IMR-90 (cell line): ENCODE measurements at regions not wholly inside any gene's neighbourhood (a gene's known extent, or its start where the extent isn't known, plus 50 kb on each side); places are given as distances from the start of the nearest gene placed in this dataset.

Experiments
- ATAC-seq: fragments of 200-7000 bp; cut with Tn5 transposase; 2 replicates; pipeline ENCODE4 v1.9.1; 2020; ENCODE audit warnings: low read depth, mild to moderate bottlenecking, moderate library complexity
- BruUV-seq: library from RNA; stranded (reverse); fragments of 400-500 nt; replicated peaks from 2 replicates; lab custom pipeline; 2021; lab: Mats Ljungman, UMichigan
- CTCF ChIA-PET: fragments of 300-600 bp; formaldehyde crosslinking; extraction: SDS; loops from one replicate; lab custom pipeline; 2021; ENCODE audit warnings: antibody characterized with exemption; lab: Yijun Ruan, JAX
- POLR2A ChIA-PET: fragments of 300-600 bp; sonication (Branson Sonifier 250); formaldehyde crosslinking; loops from one replicate; lab custom pipeline; 2022; ENCODE audit warnings: antibody characterized with exemption; ENCODE audit not compliant: unreplicated experiment; lab: Charles Lee
- DNase-seq: peaks from one replicate; pipeline ENCODE4 v3.0.0; 2013
- H2AFZ ChIP-seq: replicated peaks from 2 replicates; pipeline ENCODE3; 2013; ENCODE audit warnings: low read length, mild to moderate bottlenecking; ENCODE audit not compliant: poor library complexity
- H2AK5ac ChIP-seq: 2 replicates; pipeline ENCODE4 v1.6.1; 2013; ENCODE audit warnings: low read depth, low read length, inconsistent platforms
- H2AK9ac ChIP-seq: replicated peaks from 2 replicates; pipeline ENCODE3; 2013; ENCODE audit warnings: mild to moderate bottlenecking, low read depth, low read length, moderate library complexity; ENCODE audit not compliant: poor library complexity
- H2BK120ac ChIP-seq: 2 replicates; pipeline ENCODE4 v1.6.1; 2013; ENCODE audit warnings: low read depth, low read length, inconsistent platforms
- H2BK15ac ChIP-seq: 3 replicates; pipeline ENCODE4 v1.6.1; 2013; ENCODE audit warnings: low read depth, low read length, inconsistent platforms
- H2BK20ac ChIP-seq: 2 replicates; pipeline ENCODE4 v1.6.1; 2013; ENCODE audit warnings: low read depth, mild to moderate bottlenecking, inconsistent platforms, low read length, moderate library complexity
- H2BK5ac ChIP-seq: 2 replicates; pipeline ENCODE4 v1.6.1; 2013; ENCODE audit warnings: mild to moderate bottlenecking, low read depth, low read length, inconsistent platforms; ENCODE audit not compliant: poor library complexity, severe bottlenecking
- H3K14ac ChIP-seq: replicated peaks from 2 replicates; pipeline ENCODE4 v1.6.1; 2013; ENCODE audit warnings: low read depth, low read length, inconsistent platforms
- H3K18ac ChIP-seq: 2 replicates; pipeline ENCODE4 v1.6.1; 2013; ENCODE audit warnings: low read depth, low read length, control low read depth
- H3K23ac ChIP-seq: 2 replicates; pipeline ENCODE4 v1.6.1; 2013; ENCODE audit warnings: low read depth, low read length, inconsistent platforms
- H3K27ac ChIP-seq: 2 replicates; pipeline ENCODE4 v1.5.1; 2013; ENCODE audit warnings: mild to moderate bottlenecking, control low read depth, low read length; ENCODE audit not compliant: insufficient read depth
- H3K27me3 ChIP-seq: 2 replicates; pipeline ENCODE4 v1.6.1; 2013; ENCODE audit warnings: low read length; ENCODE audit not compliant: control insufficient read depth, insufficient read depth
- H3K36me3 ChIP-seq: 2 replicates; pipeline ENCODE4 v1.6.1; 2013; ENCODE audit warnings: low read length, mixed read lengths; ENCODE audit not compliant: control insufficient read depth, insufficient read depth
- H3K4ac ChIP-seq: 2 replicates; pipeline ENCODE4 v1.6.1; 2013; ENCODE audit warnings: low read depth, low read length, inconsistent platforms
- H3K4me1 ChIP-seq: 2 replicates; pipeline ENCODE4 v1.6.1; 2013; ENCODE audit warnings: low read length, mixed read lengths; ENCODE audit not compliant: control insufficient read depth, insufficient read depth
- H3K4me2 ChIP-seq: 2 replicates; pipeline ENCODE4 v1.6.1; 2013; ENCODE audit warnings: low read depth, mild to moderate bottlenecking, control low read depth, low read length, moderate library complexity
- H3K4me3 ChIP-seq: 2 replicates; pipeline ENCODE4 v1.5.1; 2013; ENCODE audit warnings: low read depth, mild to moderate bottlenecking, control low read depth, low read length, moderate library complexity; ENCODE audit not compliant: insufficient read depth
- H3K56ac ChIP-seq: 2 replicates; pipeline ENCODE4 v1.6.1; 2013; ENCODE audit warnings: low read length, inconsistent platforms; ENCODE audit not compliant: insufficient read depth; ENCODE audit errors: extremely low read depth
- H3K79me1 ChIP-seq, 2 experiments: 2 replicates each; pipeline ENCODE4 v1.6.1; 2013; ENCODE audit warnings: low read length in 2 of 2, inconsistent platforms in 1 of 2, low read depth in 1 of 2
- H3K9ac ChIP-seq: 2 replicates; pipeline ENCODE4 v1.6.1; 2013; ENCODE audit warnings: low read depth, low read length, control low read depth
- H3K9me1 ChIP-seq: 2 replicates; pipeline ENCODE4 v1.6.1; 2013; ENCODE audit warnings: low read length, inconsistent platforms; ENCODE audit not compliant: insufficient read depth
- H3K9me3 ChIP-seq: 2 replicates; pipeline ENCODE4 v1.6.1; 2013; ENCODE audit warnings: low read length; ENCODE audit not compliant: control insufficient read depth, insufficient read depth
- H4K20me1 ChIP-seq: 2 replicates; pipeline ENCODE4 v1.6.1; 2013; ENCODE audit warnings: low read length, inconsistent platforms; ENCODE audit not compliant: insufficient read depth
- H4K5ac ChIP-seq: 2 replicates; pipeline ENCODE4 v1.6.1; 2013; ENCODE audit warnings: mild to moderate bottlenecking, low read depth, low read length, control low read depth
- H4K8ac ChIP-seq, 2 experiments: 2 replicates each; pipeline ENCODE4 v1.6.1; 2013; ENCODE audit warnings: low read depth in 2 of 2, low read length in 2 of 2, control low read depth in 1 of 2, inconsistent platforms in 1 of 2
- H4K91ac ChIP-seq: 2 replicates; pipeline ENCODE4 v1.6.1; 2013; ENCODE audit warnings: low read depth, low read length, inconsistent platforms; ENCODE audit not compliant: insufficient read depth
- BHLHE40 ChIP-seq: fragments of 150-350 bp; IDR thresholded peaks from 2 replicates; pipeline ENCODE4 v1.6.1; 2016; ENCODE audit warnings: mild to moderate bottlenecking, low read depth, low read length
- CEBPB ChIP-seq: IDR thresholded peaks from 2 replicates; pipeline ENCODE4 v1.6.1; 2012; ENCODE audit warnings: low read depth, low read length, improper control_type of control experiment
- CHD1 ChIP-seq: IDR thresholded peaks from 2 replicates; pipeline ENCODE4 v1.6.1; 2012; ENCODE audit warnings: low read depth, low read length, improper control_type of control experiment
- CTCF ChIP-seq: conservative IDR thresholded peaks from 2 replicates; pipeline ENCODE4 v1.5.1; 2012; ENCODE audit warnings: mild to moderate bottlenecking, low read depth, low read length, improper control_type of control experiment
- FOS ChIP-seq: fragments of 150-350 bp; IDR thresholded peaks from 2 replicates; pipeline ENCODE4 v1.6.1; 2016; ENCODE audit warnings: low read depth, low read length
- MAFK ChIP-seq: IDR thresholded peaks from 2 replicates; pipeline ENCODE4 v1.6.1; 2012; ENCODE audit warnings: low read depth, low read length, improper control_type of control experiment
- MAZ ChIP-seq: IDR thresholded peaks from 2 replicates; pipeline ENCODE4 v1.6.1; 2012; ENCODE audit warnings: low read depth, mild to moderate bottlenecking, low read length, improper control_type of control experiment, moderate library complexity, borderline replicate concordance
- MXI1 ChIP-seq: IDR thresholded peaks from 2 replicates; pipeline ENCODE4 v1.6.1; 2012; ENCODE audit warnings: low read depth, mild to moderate bottlenecking, low read length, moderate library complexity, borderline replicate concordance
- NFE2L2 ChIP-seq: fragments of 150-350 bp; IDR thresholded peaks from 2 replicates; pipeline ENCODE4 v1.6.1; 2016; ENCODE audit warnings: low read depth, mild to moderate bottlenecking, low read length
- POLR2A ChIP-seq: IDR thresholded peaks from 2 replicates; pipeline ENCODE4 v1.6.1; 2012; ENCODE audit warnings: mild to moderate bottlenecking, low read depth, low read length
- RAD21 ChIP-seq: IDR thresholded peaks from 2 replicates; pipeline ENCODE4 v1.6.1; 2012; ENCODE audit warnings: low read length, improper control_type of control experiment
- RCOR1 ChIP-seq: IDR thresholded peaks from 2 replicates; pipeline ENCODE4 v1.6.1; 2012; ENCODE audit warnings: mild to moderate bottlenecking, low read length, improper control_type of control experiment; ENCODE audit not compliant: insufficient replicate concordance
- RFX5 ChIP-seq: IDR thresholded peaks from 2 replicates; pipeline ENCODE4 v1.8.0; 2012; ENCODE audit warnings: low read depth, mild to moderate bottlenecking, low read length, moderate library complexity
- USF2 ChIP-seq: fragments of 150-350 bp; IDR thresholded peaks from 2 replicates; pipeline ENCODE4 v1.6.1; 2017; ENCODE audit warnings: mild to moderate bottlenecking, antibody characterized with exemption, low read length, low read depth
- WGBS, 2 experiments: methylation state at CpG; one replicate each; pipeline versions ENCODE4 v1.1.5 to v1.1.7; 2013; ENCODE audit warnings: missing lambda C conversion rate in 2 of 2; ENCODE audit not compliant: insufficient read length in 1 of 2; ENCODE audit errors: extremely low coverage in 2 of 2; 5-methylcytosine and 5-hydroxymethylcytosine counted together
- dilution Hi-C: fragments of 300-500 bp; cut with HindIII; formaldehyde crosslinking; loops from one replicate; pipeline ENCODE4 v1.14.3; 2018; ENCODE audit warnings: low sequenced_read_pairs; ENCODE audit not compliant: unreplicated experiment
- in situ Hi-C: fragments of 300-500 bp; cut with MboI; formaldehyde crosslinking; loops from 3 replicates; pipeline ENCODE4 v1.14.3; 2019; ENCODE audit warnings: low sequenced_read_pairs, inconsistent platforms, mixed read lengths
- intact Hi-C: fragments of 100-400 bp; cut with micrococcal nuclease; formaldehyde crosslinking; loops from 2 replicates; pipeline ENCODE4 v1.10.0; 2022

- WGBS, 2 experiments = no CpG with 5 or more reads among the region's 1 CpG
- peaks cover 11% of the 10 kb centered on the region for H3K9me3 ChIP-seq
- CTCF ChIA-PET = interaction anchor here (0.8 kb wide), 1 partner anchor 88 kb away, joined by 3 read pairs; no protein-coding TSS in a partner anchor
Measured at GRCh38 chr7:131252976-131253375, 74.7 kb upstream of the MKLN1 start.

More at GRCh38 chr7:131252976-131253375, 74.7 kb upstream of the MKLN1 start:
- ATAC-seq (no peak), DNase-seq (no peak)
- Histone ChIP-seq H2BK5ac (no peak overlapping the region), H3K36me3 (no peaks in the 10 kb centered on the region), H2AK5ac (peak overlapping the region; percentile 29; the same call in 1 of the 2 replicates), H3K4me2 (no peak overlapping the region), H3K18ac (no peak overlapping the region), H3K4me3 (no peak overlapping the region), H4K91ac (no peak overlapping the region), H3K27me3 (no peaks in the 10 kb centered on the region), H2BK20ac (no peak overlapping the region), H3K4ac (no peak overlapping the region), H4K8ac (no peak overlapping the region), H3K9me1 (peaks cover 11% of the 10 kb centered on the region), H3K9ac (no peak overlapping the region), H3K23ac (no peak overlapping the region), H3K4me1 (peaks cover 13% of the 10 kb centered on the region), H2BK120ac (no peak overlapping the region), H4K20me1 (0 out of 2 replicates have a peak, but pooled peaks cover 4% of the 10 kb centered on the region), H3K14ac (no peak overlapping the region), H3K27ac (no peak overlapping the region), H4K5ac (no peak overlapping the region), H2AFZ (no peak overlapping the region), H3K56ac (no peak overlapping the region), H2BK15ac (no peak overlapping the region), H2AK9ac (no peak overlapping the region), H3K79me1 (no peaks in the 10 kb centered on the region)
- intact Hi-C loops = no loop called here
- TF ChIP-seq RAD21 = no peak
- TF ChIP-seq CEBPB = no peak
- no peak for TF ChIP-seq MAZ
- TF ChIP-seq CTCF = no peak
- no peak for TF ChIP-seq RFX5
- no peak for TF ChIP-seq BHLHE40
- TF ChIP-seq FOS = no peak
- no peak for TF ChIP-seq MXI1
- no peak for TF ChIP-seq CHD1
- TF ChIP-seq NFE2L2 = no peak
- no peak for TF ChIP-seq MAFK
- no peak for TF ChIP-seq USF2
- TF ChIP-seq RCOR1 = no peak
- TF ChIP-seq POLR2A = no peak
- POLR2A ChIA-PET = no interaction called here
- in situ Hi-C loops = no loop called here
- BruUV-seq = no TSS peak
- dilution Hi-C loops = no loop called here
